ENCODE measurements at regions not wholly inside any gene's neighbourhood (a gene's known extent, or its start where the extent isn't known, plus 50 kb on each side); places are given as distances from the start of the nearest gene placed in this dataset.
A peak's percentile ranks its signal among the peaks of the same experiment; 100 is the strongest.

DNA sequence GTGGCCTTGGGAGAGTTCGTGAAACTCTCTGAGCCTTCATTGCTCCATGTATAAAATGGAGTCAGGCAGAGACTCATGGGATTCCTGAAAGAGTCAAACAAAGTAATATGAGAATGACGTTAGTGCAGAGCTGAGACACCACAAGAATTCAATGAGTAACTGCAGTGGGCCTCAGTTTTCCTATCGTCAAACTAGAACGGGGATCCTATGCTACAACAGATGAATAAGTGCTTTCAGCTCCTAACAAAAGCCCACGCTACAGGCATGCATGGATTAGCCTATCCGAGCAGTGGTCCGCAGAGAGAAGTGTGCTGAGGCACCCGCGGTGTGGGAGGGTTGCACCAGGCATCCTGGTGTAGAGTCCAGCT lies 124.7 kb downstream of the SYF2 start:
- no peak overlapping the region for H3K4me3 ChIP-seq (ENCODE audit: low read length)
- no peaks in the 10 kb centered on the region for H3K27me3 ChIP-seq (ENCODE audit: insufficient read depth, low read length, poor library complexity, severe bottlenecking)
- H3K9me3 ChIP-seq (ENCODE audit: low read length) = peaks cover 8% of the 10 kb centered on the region
- H3K4me1 ChIP-seq (ENCODE audit: insufficient read depth, low read length) = peaks cover 15% of the 10 kb centered on the region
- H3K36me3 ChIP-seq (ENCODE audit: insufficient read depth, low read length) = no peaks in the 10 kb centered on the region
- Mint-ChIP-seq H3K9me3 (peaks cover 8 to 32% (median 18%) of the 10 kb centered on the region in 5 donors), H3K4me3 (no peak overlapping the region), H3K36me3 (peaks cover 2 to 11% (median 4%) of the 10 kb centered on the region in 3 donors), H3K4me1 (peaks cover 19 to 40% (median 21%) of the 10 kb centered on the region in 3 donors), H3K27ac (peak overlapping the region in 2 of 8 donors; percentile 27 to 46), H3K27me3 (no peaks in the 10 kb centered on the region)
- no peak overlapping the region for H3K27ac ChIP-seq (ENCODE audit: low read depth, low read length)
- no peak for DNase-seq
- ChIA-PET POLR2A (no interaction called here), CTCF (interaction anchor here (1.3 kb wide), 1 partner anchor 175 kb away, joined by 3 read pairs; no protein-coding TSS in a partner anchor)

GRCh38 chr1:25106976-25107642 lies 125.2 kb downstream of the SYF2 start:
- Mint-ChIP-seq H3K4me3 (peak overlapping the region in 1 of 7 donors; percentile 48), H3K4me1 (peaks cover 19 to 43% (median 21%) of the 10 kb centered on the region in 3 donors)

GRCh38 chr1:25106352-25106751 lies 126.0 kb downstream of the SYF2 start:
- H3K27ac ChIP-seq (ENCODE audit: low read depth, low read length) = no peak overlapping the region
- Mint-ChIP-seq H3K27ac (peak overlapping the region in 3 of 8 donors; percentile 33 to 50 (median 33)), H3K27me3 (no peaks in the 10 kb centered on the region), H3K4me1 (peaks cover 24 to 48% (median 27%) of the 10 kb centered on the region in 3 donors), H3K9me3 (peaks cover 8 to 32% (median 18%) of the 10 kb centered on the region in 5 donors), H3K36me3 (peaks cover 2 to 11% (median 4%) of the 10 kb centered on the region in 3 donors), H3K4me3 (no peak overlapping the region)
- H3K36me3 ChIP-seq (ENCODE audit: insufficient read depth, low read length) = no peaks in the 10 kb centered on the region
- ChIA-PET POLR2A (no interaction called here), CTCF (interaction anchor here (1.4 to 1.7 kb wide), 2 partner anchors 18 to 209 kb away, joined by 3 read pairs; no protein-coding TSS in a partner anchor)
- no peak overlapping the region for H3K4me3 ChIP-seq (ENCODE audit: low read length)
- peaks cover 20% of the 10 kb centered on the region for H3K4me1 ChIP-seq (ENCODE audit: insufficient read depth, low read length)
- no peak for DNase-seq
- peaks cover 8% of the 10 kb centered on the region for H3K9me3 ChIP-seq (ENCODE audit: low read length)
- H3K27me3 ChIP-seq (ENCODE audit: insufficient read depth, low read length, poor library complexity, severe bottlenecking) = no peaks in the 10 kb centered on the region

More at GRCh38 chr1:25106976-25107642, 125.2 kb downstream of the SYF2 start:
- ChIA-PET CTCF (interaction anchor here (1.3 to 1.7 kb wide), 2 partner anchors 175 to 209 kb away, joined by 3 read pairs; no protein-coding TSS in a partner anchor), POLR2A (no interaction called here)
- Histone ChIP-seq H3K9me3 (ENCODE audit: low read length) (peaks cover 8% of the 10 kb centered on the region), H3K4me3 (ENCODE audit: low read length) (no peak overlapping the region), H3K36me3 (ENCODE audit: insufficient read depth, low read length) (no peaks in the 10 kb centered on the region), H3K27ac (ENCODE audit: low read depth, low read length) (no peak overlapping the region), H3K4me1 (ENCODE audit: insufficient read depth, low read length) (peaks cover 15% of the 10 kb centered on the region), H3K27me3 (ENCODE audit: insufficient read depth, low read length, poor library complexity, severe bottlenecking) (no peaks in the 10 kb centered on the region)
- Mint-ChIP-seq H3K27ac (no peak overlapping the region), H3K9me3 (peaks cover 8 to 32% (median 18%) of the 10 kb centered on the region in 5 donors), H3K36me3 (peaks cover 2 to 11% (median 4%) of the 10 kb centered on the region in 3 donors), H3K27me3 (no peaks in the 10 kb centered on the region)
- DNase-seq = no peak

GRCh38 chr1:25105836-25106235 lies 126.5 kb downstream of the SYF2 start:
- Histone ChIP-seq H3K9me3 (ENCODE audit: low read length) (peaks cover 8% of the 10 kb centered on the region), H3K27me3 (ENCODE audit: insufficient read depth, low read length, poor library complexity, severe bottlenecking) (no peaks in the 10 kb centered on the region), H3K27ac (ENCODE audit: low read depth, low read length) (no peak overlapping the region), H3K4me1 (ENCODE audit: insufficient read depth, low read length) (peaks cover 24% of the 10 kb centered on the region), H3K4me3 (ENCODE audit: low read length) (no peak overlapping the region), H3K36me3 (ENCODE audit: insufficient read depth, low read length) (no peaks in the 10 kb centered on the region)
- no peaks in the 10 kb centered on the region for H3K27me3 Mint-ChIP-seq
- POLR2A ChIA-PET = no interaction called here
- peaks cover 28 to 53% (median 32%) of the 10 kb centered on the region in 3 donors for H3K4me1 Mint-ChIP-seq
- no peak overlapping the region for H3K4me3 Mint-ChIP-seq
- DNase-seq = no peak
- peaks cover 8 to 32% (median 18%) of the 10 kb centered on the region in 5 donors for H3K9me3 Mint-ChIP-seq
- CTCF ChIA-PET = interaction anchor here (1.4 to 1.7 kb wide), 4 partner anchors 18 to 245 kb away, joined by 3 read pairs; no protein-coding TSS in a partner anchor
- peak overlapping the region in 3 of 8 donors; percentile 17 to 50 (median 33) for H3K27ac Mint-ChIP-seq
- H3K36me3 Mint-ChIP-seq = peaks cover 2 to 11% (median 4%) of the 10 kb centered on the region in 3 donors

DNA sequence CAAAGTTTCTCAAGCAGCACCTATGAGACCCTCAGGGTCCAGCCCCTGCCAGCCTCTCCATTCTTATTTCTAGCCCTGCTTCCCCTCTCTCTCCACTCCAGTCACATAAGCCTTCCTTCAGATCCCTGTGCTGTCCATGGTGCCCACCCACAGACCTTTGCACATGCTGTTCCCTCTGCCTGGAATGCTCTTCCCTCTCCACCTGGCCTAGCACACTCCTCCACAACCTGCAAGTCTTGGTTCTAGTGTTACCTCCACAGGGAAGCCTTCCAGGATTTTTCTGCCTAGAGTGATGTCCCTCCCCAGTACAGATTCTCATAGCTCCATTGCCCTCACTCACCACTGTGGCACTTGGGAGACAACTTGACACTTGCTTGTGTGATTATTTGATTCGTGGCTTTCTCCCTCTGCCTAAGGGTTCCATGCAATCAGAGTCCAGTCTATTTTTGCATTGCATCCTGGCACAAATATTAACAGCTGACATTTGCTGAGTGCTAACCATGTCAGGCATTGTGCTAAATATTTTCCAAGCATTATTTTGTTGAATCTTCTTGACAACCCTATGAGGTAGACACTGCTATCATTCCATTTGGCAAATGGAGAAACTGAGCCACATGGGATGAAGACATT lies 127.3 kb downstream of the SYF2 start:
- H3K27ac Mint-ChIP-seq = peak overlapping the region in 1 of 8 donors; percentile 58
- Histone ChIP-seq H3K9me3 (ENCODE audit: low read length) (peaks cover 8% of the 10 kb centered on the region), H3K27me3 (ENCODE audit: insufficient read depth, low read length, poor library complexity, severe bottlenecking) (no peaks in the 10 kb centered on the region), H3K36me3 (ENCODE audit: insufficient read depth, low read length) (no peaks in the 10 kb centered on the region), H3K27ac (ENCODE audit: low read depth, low read length) (no peak overlapping the region), H3K4me3 (ENCODE audit: low read length) (no peak overlapping the region), H3K4me1 (ENCODE audit: insufficient read depth, low read length) (peaks cover 31% of the 10 kb centered on the region)
- no peak overlapping the region for H3K4me3 Mint-ChIP-seq
- peaks cover 35 to 55% (median 40%) of the 10 kb centered on the region in 3 donors for H3K4me1 Mint-ChIP-seq
- no peaks in the 10 kb centered on the region for H3K27me3 Mint-ChIP-seq
- no peak for DNase-seq
- ChIA-PET CTCF (interaction anchor here (1.1 to 1.4 kb wide), 4 partner anchors 17 to 244 kb away, joined by 3 to 4 read pairs (median 3); no protein-coding TSS in a partner anchor), POLR2A (no interaction called here)
- H3K9me3 Mint-ChIP-seq = peaks cover 8 to 28% (median 15%) of the 10 kb centered on the region in 5 donors
- peaks cover 2 to 11% (median 4%) of the 10 kb centered on the region in 3 donors for H3K36me3 Mint-ChIP-seq

DNA sequence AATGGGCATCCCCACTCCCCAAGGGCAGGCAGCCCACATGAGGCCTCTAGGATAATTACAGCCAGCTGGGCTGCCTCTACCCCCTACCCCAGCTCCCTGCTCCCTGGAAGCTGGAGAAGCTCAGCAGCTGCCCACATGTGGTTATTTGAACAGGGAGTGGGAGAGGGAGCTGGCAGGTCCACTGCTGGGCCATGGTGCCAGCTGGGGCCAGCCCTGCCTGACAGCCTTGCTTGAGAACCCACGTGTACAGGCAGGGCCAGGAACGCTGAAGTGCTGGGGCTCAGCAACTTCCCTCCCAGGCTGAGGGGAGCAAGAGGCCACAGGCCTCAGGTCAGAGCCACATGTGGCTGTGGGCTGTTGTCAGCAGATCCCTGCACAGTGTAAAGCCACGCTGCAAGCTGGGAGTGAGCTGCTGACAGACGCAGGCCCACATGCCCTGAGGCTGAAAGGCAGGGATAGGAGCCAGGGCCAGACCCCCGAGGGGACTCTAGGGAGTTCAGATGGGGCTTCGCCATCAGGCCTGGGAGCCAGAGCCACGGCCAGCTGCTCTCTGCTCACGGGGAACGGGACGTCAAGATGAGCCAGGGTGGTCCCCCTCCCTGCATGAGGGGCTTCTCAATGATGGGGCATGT lies 129.0 kb downstream of the SYF2 start:
- Histone ChIP-seq H3K27ac (ENCODE audit: low read depth, low read length) (no peak overlapping the region), H3K9me3 (ENCODE audit: low read length) (no peaks in the 10 kb centered on the region), H3K27me3 (ENCODE audit: insufficient read depth, low read length, poor library complexity, severe bottlenecking) (no peaks in the 10 kb centered on the region), H3K4me3 (ENCODE audit: low read length) (no peak overlapping the region), H3K36me3 (ENCODE audit: insufficient read depth, low read length) (no peaks in the 10 kb centered on the region), H3K4me1 (ENCODE audit: insufficient read depth, low read length) (peaks cover 40% of the 10 kb centered on the region)
- H3K27ac Mint-ChIP-seq = peak overlapping the region in 2 of 8 donors; percentile 35 to 37
- ChIA-PET CTCF (interaction anchor here (0.8 to 1.6 kb wide), 6 partner anchors 14 to 255 kb away, joined by 3 to 7 read pairs (median 4); no protein-coding TSS in a partner anchor), POLR2A (no interaction called here)
- no peak for DNase-seq
- peaks cover 40 to 58% (median 46%) of the 10 kb centered on the region in 3 donors for H3K4me1 Mint-ChIP-seq
- H3K27me3 Mint-ChIP-seq = no peaks in the 10 kb centered on the region
- peaks cover 0 to 13% (median 0%) of the 10 kb centered on the region in 5 donors for H3K9me3 Mint-ChIP-seq
- no peaks in the 10 kb centered on the region for H3K36me3 Mint-ChIP-seq
- H3K4me3 Mint-ChIP-seq = no peak overlapping the region

- Mint-ChIP-seq H3K27ac (peak overlapping the region; percentile 25 to 95 (median 90)), H3K4me3 (peak overlapping the region; percentile 49 to 89 (median 76))
- no peak overlapping the region for H3K4me3 ChIP-seq (ENCODE audit: low read length)
Observed at GRCh38 chr1:25100151-25100833, 132.0 kb downstream of the SYF2 start.

More at GRCh38 chr1:25100151-25100833, 132.0 kb downstream of the SYF2 start:
- no peaks in the 10 kb centered on the region for H3K36me3 Mint-ChIP-seq
- ChIA-PET CTCF (interaction anchor here (0.9 to 8.8 kb wide), 21 partner anchors 9 to 252 kb away, joined by 3 to 114 read pairs (median 6); partner anchors contain the start of gene RUNX3), POLR2A (interaction anchor here (0.6 to 3.9 kb wide), 11 partner anchors 34 to 524 kb away, joined by 3 to 20 read pairs (median 4); partner anchors contain the start of genes RUNX3 and SYF2)
- Histone ChIP-seq H3K4me1 (ENCODE audit: insufficient read depth, low read length) (peaks cover 62% of the 10 kb centered on the region), H3K36me3 (ENCODE audit: insufficient read depth, low read length) (no peaks in the 10 kb centered on the region), H3K9me3 (ENCODE audit: low read length) (no peaks in the 10 kb centered on the region), H3K27me3 (ENCODE audit: insufficient read depth, low read length, poor library complexity, severe bottlenecking) (no peaks in the 10 kb centered on the region), H3K27ac (ENCODE audit: low read depth, low read length) (peak overlapping the region; percentile 0)
- H3K9me3 Mint-ChIP-seq = no peaks in the 10 kb centered on the region
- peaks cover 62 to 75% (median 67%) of the 10 kb centered on the region in 3 donors for H3K4me1 Mint-ChIP-seq
- H3K27me3 Mint-ChIP-seq = no peaks in the 10 kb centered on the region
- DNase-seq = peak in 3 of 5 donors; percentile 31 to 69 (median 57)
